ENCODE measurements at regions not wholly inside any gene's neighbourhood (a gene's known extent, or its start where the extent isn't known, plus 50 kb on each side); places are given as distances from the start of the nearest gene placed in this dataset.
"Not testable (repeated sequence)": the region's sequence is repeated elsewhere in the genome, so short reads cannot be mapped to it uniquely, and the experiment has no call there.

- DNase-seq: no peak
These were observed 163.9 kb downstream of the SMAD6 start for GRCh38 chr15:66865622-66866611.

- no peak for DNase-seq
These were observed 164.6 kb downstream of the SMAD6 start for GRCh38 chr15:66866656-66867055.

DNA sequence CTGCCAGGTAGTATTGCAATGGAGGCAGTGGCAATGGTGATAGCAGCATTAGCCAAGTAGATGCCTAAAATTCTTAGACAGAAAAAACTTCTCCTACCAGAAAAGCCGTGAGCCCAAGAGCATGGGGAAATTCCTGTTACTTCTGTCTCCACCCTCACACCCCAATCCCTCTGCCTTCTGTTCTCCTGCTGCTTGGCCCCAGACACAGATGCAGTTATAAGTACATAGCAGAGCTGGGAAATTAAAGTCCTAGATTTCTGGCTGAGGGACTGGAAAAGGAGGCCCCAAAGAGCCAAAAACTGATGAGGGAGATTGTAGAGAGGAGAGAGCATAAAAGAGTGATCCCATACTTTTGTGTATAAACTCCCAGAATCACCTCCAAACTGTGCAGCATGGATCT, 166.9 kb downstream of the SMAD6 start:
- DNase-seq: no peak

DNA sequence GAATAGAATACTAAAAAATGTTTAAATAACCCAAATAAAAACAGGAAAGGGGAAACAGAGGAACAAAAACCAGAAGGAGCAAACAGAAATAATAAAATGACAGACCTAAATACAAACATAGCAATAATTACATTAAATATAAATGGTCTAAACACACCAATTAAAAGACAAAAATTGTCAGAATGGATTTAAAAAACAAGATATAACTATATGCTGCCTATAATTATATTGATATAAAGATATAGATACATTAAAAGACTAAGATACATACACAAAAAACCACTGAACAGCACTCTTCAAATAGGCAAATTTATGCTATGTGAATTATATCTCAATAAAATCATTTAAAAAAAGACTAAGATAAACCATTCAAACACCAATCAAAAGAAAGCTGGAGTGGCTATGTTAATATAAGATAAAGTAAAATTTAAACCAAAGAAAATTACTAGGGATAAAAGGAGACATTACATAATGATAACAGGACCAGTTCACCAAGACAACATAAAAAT, 168.9 kb downstream of the SMAD6 start:
- no peak for DNase-seq

- DNase-seq: no peak
These were observed 170.4 kb downstream of the SMAD6 start for GRCh38 chr15:66872405-66872804.

DNA sequence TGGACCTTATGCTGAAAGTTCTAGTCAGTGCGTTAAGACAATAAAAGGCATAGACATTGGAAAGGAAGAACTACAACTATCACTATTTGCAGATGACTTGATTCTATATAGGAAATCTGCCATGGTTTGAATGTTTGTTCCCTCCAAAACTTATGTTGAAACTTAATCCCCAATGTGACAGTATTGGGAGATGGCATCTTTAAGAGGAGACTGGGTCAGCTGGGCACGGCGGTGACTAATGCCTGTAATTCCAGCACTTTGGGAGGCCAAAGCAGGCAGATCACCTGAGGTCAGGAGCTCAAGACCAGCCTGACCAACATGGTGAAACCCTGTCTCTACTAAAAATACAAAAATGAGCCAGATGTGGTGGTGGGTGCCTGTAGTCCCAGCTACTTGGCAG, 171.3 kb downstream of the SMAD6 start:
- DNase-seq: not testable (repeated sequence)

- DNase-seq: no peak
These were observed 171.8 kb downstream of the SMAD6 start for GRCh38 chr15:66873856-66874255.

DNA sequence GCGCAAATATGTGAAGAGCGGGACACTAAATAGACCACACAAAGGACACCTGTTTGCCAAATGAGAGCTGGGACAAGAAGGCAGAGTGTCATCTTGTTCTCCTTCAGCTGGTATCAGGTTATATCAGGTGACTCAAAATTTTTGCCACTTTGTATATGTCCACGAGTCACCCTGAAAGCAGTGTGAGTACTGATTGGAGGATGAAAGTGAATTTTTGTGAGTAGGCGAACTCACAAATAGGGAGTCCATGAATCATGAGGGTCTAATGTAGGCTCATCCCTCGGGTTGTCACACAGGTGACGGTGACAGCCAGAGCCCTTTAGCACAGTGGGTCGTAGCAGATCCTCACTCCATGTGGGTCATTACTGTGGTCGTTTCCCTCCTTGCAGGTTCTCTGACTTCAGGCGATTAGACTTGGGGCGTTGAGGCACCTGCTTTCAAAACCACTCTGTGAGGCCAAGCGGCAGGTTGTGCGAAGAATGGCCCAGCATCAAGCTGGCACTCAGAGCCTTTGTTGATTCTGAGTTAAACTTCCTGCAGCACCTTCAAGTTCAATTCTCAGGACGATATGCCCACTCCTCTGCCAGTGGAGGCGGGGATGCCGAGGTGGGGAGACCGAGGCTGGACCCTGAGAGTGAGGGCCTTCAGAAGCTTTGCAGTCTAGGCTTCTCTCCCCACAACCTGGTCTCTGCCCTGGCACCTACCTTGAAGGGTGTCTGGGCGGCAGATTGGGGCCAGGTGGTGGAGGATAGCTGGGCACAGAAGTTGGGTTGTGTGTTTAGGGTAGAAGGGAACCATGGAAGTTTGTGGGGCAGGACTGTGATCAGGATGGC, 173.8 kb downstream of the SMAD6 start:
- DNase-seq: no peak

DNA sequence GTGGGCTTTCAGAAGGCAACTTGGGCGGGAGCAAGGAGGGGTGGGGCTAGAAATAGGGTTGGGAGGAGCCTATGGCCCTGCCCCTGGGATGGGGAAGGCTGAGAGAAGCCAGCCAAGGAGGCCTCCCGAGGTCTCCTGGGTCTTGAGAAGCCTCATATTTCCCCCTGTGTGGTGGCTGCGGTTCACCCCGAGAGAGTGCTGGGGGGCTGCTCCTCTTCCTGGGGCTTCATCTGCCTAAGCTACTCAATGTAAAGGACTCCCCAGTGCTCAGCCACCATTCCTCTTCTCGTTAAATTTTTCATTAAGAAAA, 174.3 kb downstream of the SMAD6 start:
- DNase-seq: no peak

- DNase-seq: no peak
These were observed 174.9 kb downstream of the SMAD6 start for GRCh38 chr15:66876731-66877476.

GRCh38 chr15:66877477-66878271, 175.6 kb downstream of the SMAD6 start:
- DNase-seq: no peak

DNA sequence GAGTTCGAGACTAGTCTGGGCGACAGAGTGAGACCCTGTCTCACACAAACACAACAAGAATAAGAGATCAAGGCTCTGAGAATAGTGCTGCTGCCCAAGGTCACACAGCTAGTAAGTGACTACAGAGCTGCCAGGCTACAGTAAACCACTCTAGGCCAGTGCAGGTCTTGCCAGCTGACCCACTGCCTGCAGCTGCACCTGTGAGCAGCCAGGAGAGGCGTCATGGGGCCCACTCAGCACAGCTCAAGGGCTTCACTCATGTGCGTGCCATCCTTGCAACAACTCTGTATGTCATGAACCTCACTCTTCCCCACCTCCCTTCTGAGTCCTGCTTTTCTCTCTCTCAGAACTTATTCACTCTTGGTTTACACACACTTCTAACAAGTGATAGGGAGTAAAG, 176.7 kb downstream of the SMAD6 start:
- DNase-seq: no peak

GRCh38 chr15:66879531-66880368, 177.7 kb downstream of the SMAD6 start:
- no peak for DNase-seq

GRCh38 chr15:66880380-66881155, 178.5 kb downstream of the SMAD6 start:
- DNase-seq: no peak

- no peak for DNase-seq
These were observed 179.3 kb downstream of the SMAD6 start for GRCh38 chr15:66881173-66881905.

GRCh38 chr15:66882251-66883020, 180.4 kb downstream of the SMAD6 start:
- DNase-seq: no peak

GRCh38 chr15:66883284-66883911, 181.4 kb downstream of the SMAD6 start:
- peak; percentile 100 for DNase-seq

- DNase-seq: no peak
These were observed 181.2 kb upstream of the SMAD3 start for GRCh38 chr15:66884115-66884622.

Data from amniotic stem cell (primary cell).